ENCODE measurements at regions not wholly inside any gene's neighbourhood (a gene's known extent, or its start where the extent isn't known, plus 50 kb on each side); places are given as distances from the start of the nearest gene placed in this dataset.

DNA sequence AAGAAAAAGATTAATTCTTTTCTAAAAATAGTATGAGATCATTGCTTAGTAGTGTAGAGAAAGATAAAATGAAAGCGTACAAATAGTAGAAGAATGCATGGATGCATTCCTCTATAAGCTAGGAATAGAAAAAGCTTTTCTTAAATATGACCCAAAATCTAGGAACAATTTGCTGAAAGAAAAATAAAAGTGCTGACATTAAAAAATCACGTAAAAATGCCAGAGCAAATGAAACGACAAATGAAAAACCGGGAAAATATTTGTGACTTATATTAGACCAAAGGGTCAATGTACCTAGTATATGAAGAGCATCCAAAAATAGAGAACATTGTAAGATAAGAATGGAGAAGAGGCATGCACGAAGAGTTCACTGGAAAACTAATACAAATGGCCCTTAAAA lies 149.5 kb upstream of the MON1B start:
- TF ChIP-seq POLR2A (IDR thresholded peaks at IDR 0.05; ENCODE audit: low read depth, low read length) (no peak), TAF1 (IDR thresholded peaks at IDR 0.05; ENCODE audit: borderline replicate concordance, low read depth, low read length) (no peak)
